ENCODE measurements at regions not wholly inside any gene's neighbourhood (a gene's known extent, or its start where the extent isn't known, plus 50 kb on each side); places are given as distances from the start of the nearest gene placed in this dataset.

DNA sequence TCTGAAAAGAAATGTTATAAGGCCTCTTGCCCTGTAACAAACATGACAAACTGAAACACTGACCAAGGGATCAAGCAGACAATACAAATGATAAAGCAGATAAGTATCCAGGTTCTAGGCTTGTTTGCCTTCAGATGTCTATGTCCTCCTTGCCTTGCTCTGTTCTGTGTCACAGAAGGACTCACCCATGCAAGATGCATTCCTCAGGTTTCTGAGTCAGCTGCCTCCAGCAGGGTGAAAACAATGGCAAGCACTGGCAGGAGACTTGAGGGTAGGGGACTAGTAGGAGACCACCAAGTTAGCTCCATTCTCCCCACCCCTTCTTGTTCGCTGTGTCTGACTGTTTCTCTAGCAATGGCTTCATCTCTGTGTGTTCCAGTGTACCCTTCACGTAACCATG, 76.6 kb upstream of the CXXC4 start:
- FAIRE-seq (no peak), ATAC-seq (no peak), DNase-seq (ENCODE audit: low read depth, low spot score) (no peak)
- H3K9me3 ChIP-seq (replicated peaks; ENCODE audit: control insufficient read depth, insufficient read depth, low read length), result no peaks in the 10 kb centered on the region; the same call in 2 of the 3 replicates
- BruUV-seq (replicated peaks), result no TSS peak
- no peak overlapping the region for H3K4me3 ChIP-seq
- H4K20me1 ChIP-seq (ENCODE audit: control insufficient read depth, insufficient read depth), result no peaks in the 10 kb centered on the region
- H3K36me3 ChIP-seq (ENCODE audit: control insufficient read depth in 2 of 2, insufficient read depth in 2 of 2, low read length in 1 of 2), result no peaks in the 10 kb centered on the region
- H2AFZ ChIP-seq (ENCODE audit: control insufficient read depth, low read depth, low read length), result no peak overlapping the region
- ChIA-PET CTCF (no interaction called here), SMC1A (ENCODE audit: uncharacterized antibody, unreplicated experiment) (no interaction called here), RAD21 (ENCODE audit: unreplicated experiment) (no interaction called here), POLR2A (no interaction called here)
- intact Hi-C loops (cut with micrococcal nuclease; ENCODE audit: unreplicated experiment), result no loop called here
- H3K4me1 ChIP-seq (ENCODE audit: control insufficient read depth, insufficient read depth, low read length), result no peaks in the 10 kb centered on the region
- no peaks in the 10 kb centered on the region for H3K79me2 ChIP-seq (ENCODE audit: control insufficient read depth, insufficient read depth, low read length)
- no peak overlapping the region for H3K4me2 ChIP-seq (ENCODE audit: control insufficient read depth, insufficient read depth)
- H3K27ac ChIP-seq (ENCODE audit: control insufficient read depth, insufficient read depth), result no peak overlapping the region
- in situ Hi-C loops (cut with MboI), result no loop called here
- no peak overlapping the region for H3K9ac ChIP-seq (ENCODE audit: control insufficient read depth, insufficient read depth, low read length)
- TF ChIP-seq POLR2A (IDR thresholded peaks at IDR 0.05; ENCODE audit: low read depth, low read length) (no peak), RB1 (IDR thresholded peaks at IDR 0.05; ENCODE audit: borderline replicate concordance) (no peak), ASH2L (IDR thresholded peaks at IDR 0.05; ENCODE audit: borderline replicate concordance, low read depth) (no peak), ZNF207 (IDR thresholded peaks at IDR 0.05; ENCODE audit: borderline replicate concordance) (no peak), KLF5 (IDR thresholded peaks at IDR 0.05; ENCODE audit: partially characterized antibody) (no peak), POLR2AphosphoS5 (IDR thresholded peaks at IDR 0.05; ENCODE audit: low read length) (no peak), NFXL1 (IDR thresholded peaks at IDR 0.05; ENCODE audit: borderline replicate concordance) (no peak), SP1 (IDR thresholded peaks at IDR 0.05; ENCODE audit: low read depth, low read length) (no peak), RELA (IDR thresholded peaks at IDR 0.05; ENCODE audit: borderline replicate concordance, partially characterized antibody) (no peak), ZNF217 (IDR thresholded peaks at IDR 0.05) (no peak), NFYB (IDR thresholded peaks at IDR 0.05; ENCODE audit: insufficient read depth, low read depth, low read length) (no peak)
- TF ChIP-seq, protein P1, sequence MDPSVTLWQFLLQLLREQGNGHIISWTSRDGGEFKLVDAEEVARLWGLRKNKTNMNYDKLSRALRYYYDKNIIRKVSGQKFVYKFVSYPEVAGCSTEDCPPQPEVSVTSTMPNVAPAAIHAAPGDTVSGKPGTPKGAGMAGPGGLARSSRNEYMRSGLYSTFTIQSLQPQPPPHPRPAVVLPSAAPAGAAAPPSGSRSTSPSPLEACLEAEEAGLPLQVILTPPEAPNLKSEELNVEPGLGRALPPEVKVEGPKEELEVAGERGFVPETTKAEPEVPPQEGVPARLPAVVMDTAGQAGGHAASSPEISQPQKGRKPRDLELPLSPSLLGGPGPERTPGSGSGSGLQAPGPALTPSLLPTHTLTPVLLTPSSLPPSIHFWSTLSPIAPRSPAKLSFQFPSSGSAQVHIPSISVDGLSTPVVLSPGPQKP (IDR thresholded peaks at IDR 0.05; ENCODE audit: low read depth, low read length), result no peak
- TF ChIP-seq, protein P2, sequence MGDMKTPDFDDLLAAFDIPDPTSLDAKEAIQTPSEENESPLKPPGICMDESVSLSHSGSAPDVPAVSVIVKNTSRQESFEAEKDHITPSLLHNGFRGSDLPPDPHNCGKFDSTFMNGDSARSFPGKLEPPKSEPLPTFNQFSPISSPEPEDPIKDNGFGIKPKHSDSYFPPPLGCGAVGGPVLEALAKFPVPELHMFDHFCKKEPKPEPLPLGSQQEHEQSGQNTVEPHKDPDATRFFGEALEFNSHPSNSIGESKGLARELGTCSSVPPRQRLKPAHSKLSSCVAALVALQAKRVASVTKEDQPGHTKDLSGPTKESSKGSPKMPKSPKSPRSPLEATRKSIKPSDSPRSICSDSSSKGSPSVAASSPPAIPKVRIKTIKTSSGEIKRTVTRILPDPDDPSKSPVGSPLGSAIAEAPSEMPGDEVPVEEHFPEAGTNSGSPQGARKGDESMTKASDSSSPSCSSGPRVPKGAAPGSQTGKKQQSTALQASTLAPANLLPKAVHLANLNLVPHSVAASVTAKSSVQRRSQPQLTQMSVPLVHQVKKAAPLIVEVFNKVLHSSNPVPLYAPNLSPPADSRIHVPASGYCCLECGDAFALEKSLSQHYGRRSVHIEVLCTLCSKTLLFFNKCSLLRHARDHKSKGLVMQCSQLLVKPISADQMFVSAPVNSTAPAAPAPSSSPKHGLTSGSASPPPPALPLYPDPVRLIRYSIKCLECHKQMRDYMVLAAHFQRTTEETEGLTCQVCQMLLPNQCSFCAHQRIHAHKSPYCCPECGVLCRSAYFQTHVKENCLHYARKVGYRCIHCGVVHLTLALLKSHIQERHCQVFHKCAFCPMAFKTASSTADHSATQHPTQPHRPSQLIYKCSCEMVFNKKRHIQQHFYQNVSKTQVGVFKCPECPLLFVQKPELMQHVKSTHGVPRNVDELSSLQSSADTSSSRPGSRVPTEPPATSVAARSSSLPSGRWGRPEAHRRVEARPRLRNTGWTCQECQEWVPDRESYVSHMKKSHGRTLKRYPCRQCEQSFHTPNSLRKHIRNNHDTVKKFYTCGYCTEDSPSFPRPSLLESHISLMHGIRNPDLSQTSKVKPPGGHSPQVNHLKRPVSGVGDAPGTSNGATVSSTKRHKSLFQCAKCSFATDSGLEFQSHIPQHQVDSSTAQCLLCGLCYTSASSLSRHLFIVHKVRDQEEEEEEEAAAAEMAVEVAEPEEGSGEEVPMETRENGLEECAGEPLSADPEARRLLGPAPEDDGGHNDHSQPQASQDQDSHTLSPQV (IDR thresholded peaks at IDR 0.05), result no peak
- TF ChIP-seq, protein P3, sequence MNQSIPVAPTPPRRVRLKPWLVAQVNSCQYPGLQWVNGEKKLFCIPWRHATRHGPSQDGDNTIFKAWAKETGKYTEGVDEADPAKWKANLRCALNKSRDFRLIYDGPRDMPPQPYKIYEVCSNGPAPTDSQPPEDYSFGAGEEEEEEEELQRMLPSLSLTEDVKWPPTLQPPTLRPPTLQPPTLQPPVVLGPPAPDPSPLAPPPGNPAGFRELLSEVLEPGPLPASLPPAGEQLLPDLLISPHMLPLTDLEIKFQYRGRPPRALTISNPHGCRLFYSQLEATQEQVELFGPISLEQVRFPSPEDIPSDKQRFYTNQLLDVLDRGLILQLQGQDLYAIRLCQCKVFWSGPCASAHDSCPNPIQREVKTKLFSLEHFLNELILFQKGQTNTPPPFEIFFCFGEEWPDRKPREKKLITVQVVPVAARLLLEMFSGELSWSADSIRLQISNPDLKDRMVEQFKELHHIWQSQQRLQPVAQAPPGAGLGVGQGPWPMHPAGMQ (IDR thresholded peaks at IDR 0.05; ENCODE audit: borderline replicate concordance), result no peak
- no peaks in the 10 kb centered on the region for H3K27me3 ChIP-seq (replicated peaks in 1 of 2; ENCODE audit: control insufficient read depth in 2 of 2, insufficient read depth in 2 of 2, low read length in 1 of 2)
- WGBS (ENCODE audit: insufficient coverage, insufficient replicate concordance, low lambda C conversion rate, missing lambda C conversion rate), result 79% methylated on average over 2 of the region's 2 CpGs

All from GM12878 (cell line).